Thoracic aorta (tissue), 2 donors: ENCODE measurements at regions not wholly inside any gene's neighbourhood (a gene's known extent, or its start where the extent isn't known, plus 50 kb on each side); places are given as distances from the start of the nearest gene placed in this dataset.

Experiments used
- ATAC-seq: fragments of 150-250 bp; one replicate; pipeline ENCODE4 v1.8.0; 2017; ENCODE audit warnings: low read depth; ENCODE audit not compliant: insufficient number of reproducible peaks, low FRiP score
- DNase-seq: peaks from one replicate; pipeline ENCODE4 v3.0.0-alpha.2; 2020; ENCODE audit warnings: low spot score
- H3K27ac ChIP-seq, 2 donors: fragments of 200-600 bp; sonication (generic); 1 replicate in 1 of 2; 2 replicates in 1 of 2; pipeline ENCODE4 v1.5.1; 2016; ENCODE audit warnings: mild to moderate bottlenecking in 2 of 2, moderate library complexity in 2 of 2
- H3K27me3 ChIP-seq: fragments of 200-600 bp; sonication (generic); replicated peaks from 2 replicates; pipeline ENCODE4 v1.6.0; 2016; ENCODE audit warnings: mild to moderate bottlenecking; ENCODE audit not compliant: insufficient read depth
- H3K36me3 ChIP-seq: fragments of 200-600 bp; sonication (generic); one replicate; pipeline ENCODE4 v1.5.1; 2016
- H3K4me1 ChIP-seq, 2 donors: fragments of 200-600 bp; sonication (generic); 1 replicate in 1 of 2; 2 replicates in 1 of 2; pipeline versions ENCODE4 v1.5.1 to v1.6.0; 2016; ENCODE audit warnings: low read depth in 2 of 2, mild to moderate bottlenecking in 1 of 2; ENCODE audit not compliant: control insufficient read depth in 1 of 2
- H3K4me3 ChIP-seq: fragments of 200-600 bp; sonication (generic); 2 replicates; pipeline ENCODE4 v1.5.1; 2016; ENCODE audit warnings: mild to moderate bottlenecking
- H3K9me3 ChIP-seq: fragments of 200-600 bp; sonication (generic); 2 replicates; pipeline ENCODE4 v1.5.1; 2016
- CTCF ChIP-seq: fragments of 200-600 bp; sonication (generic); IDR thresholded peaks from one replicate; pipeline ENCODE4 v1.5.1; 2019; ENCODE audit warnings: antibody characterized with exemption

GRCh38 chr17:56018211-56018610, 135.1 kb upstream of the ANKFN1 start:
- ATAC-seq (no peak), DNase-seq (no peak)
- Histone ChIP-seq H3K4me1 (no peaks in the 10 kb centered on the region), H3K27ac (no peak overlapping the region), H3K36me3 (no peaks in the 10 kb centered on the region), H3K9me3 (no peaks in the 10 kb centered on the region), H3K4me3 (no peak overlapping the region), H3K27me3 (no peaks in the 10 kb centered on the region)
- no peak for TF ChIP-seq CTCF

GRCh38 chr17:56020369-56020768, 132.9 kb upstream of the ANKFN1 start:
- H3K27ac ChIP-seq, result no peak overlapping the region
- no peaks in the 10 kb centered on the region for H3K36me3 ChIP-seq
- no peak overlapping the region for H3K4me3 ChIP-seq
- DNase-seq (no peak), ATAC-seq (no peak)
- H3K4me1 ChIP-seq, result no peaks in the 10 kb centered on the region
- no peaks in the 10 kb centered on the region for H3K27me3 ChIP-seq
- no peaks in the 10 kb centered on the region for H3K9me3 ChIP-seq
- TF ChIP-seq CTCF, result no peak

- no peaks in the 10 kb centered on the region for H3K4me1 ChIP-seq
- no peaks in the 10 kb centered on the region for H3K27me3 ChIP-seq
- H3K27ac ChIP-seq, result no peak overlapping the region
- DNase-seq (no peak), ATAC-seq (no peak)
- H3K9me3 ChIP-seq, result no peaks in the 10 kb centered on the region
- no peaks in the 10 kb centered on the region for H3K36me3 ChIP-seq
- no peak overlapping the region for H3K4me3 ChIP-seq
- TF ChIP-seq CTCF, result no peak
Observed at GRCh38 chr17:56021681-56022190, 131.5 kb upstream of the ANKFN1 start.

- no peaks in the 10 kb centered on the region for H3K4me1 ChIP-seq
- H3K9me3 ChIP-seq, result no peaks in the 10 kb centered on the region
- no peak for ATAC-seq
- no peak for TF ChIP-seq CTCF
- no peak overlapping the region for H3K27ac ChIP-seq
- no peaks in the 10 kb centered on the region for H3K36me3 ChIP-seq
- H3K4me3 ChIP-seq, result no peak overlapping the region
- DNase-seq, result no peak
- no peaks in the 10 kb centered on the region for H3K27me3 ChIP-seq
Observed at GRCh38 chr17:56023851-56024250, 129.4 kb upstream of the ANKFN1 start.

- Histone ChIP-seq H3K27me3 (no peaks in the 10 kb centered on the region), H3K36me3 (no peaks in the 10 kb centered on the region), H3K4me1 (no peaks in the 10 kb centered on the region), H3K27ac (no peak overlapping the region), H3K4me3 (no peak overlapping the region), H3K9me3 (no peaks in the 10 kb centered on the region)
- DNase-seq (no peak), ATAC-seq (no peak)
- TF ChIP-seq CTCF, result no peak
Observed at GRCh38 chr17:56026915-56027314, 126.4 kb upstream of the ANKFN1 start.
